GM12892 (cell line): ENCODE measurements at regions not wholly inside any gene's neighbourhood (a gene's known extent, or its start where the extent isn't known, plus 50 kb on each side); places are given as distances from the start of the nearest gene placed in this dataset.

Source experiments
- POLR2A ChIP-seq: IDR thresholded peaks from 2 replicates; pipeline ENCODE4 v1.6.1; 2011; ENCODE audit warnings: low read depth, low read length, control low read depth
- POLR2AphosphoS5 ChIP-seq: IDR thresholded peaks from 2 replicates; pipeline ENCODE4 v1.6.1; 2011; ENCODE audit warnings: low read depth, low read length, control low read depth

- TF ChIP-seq POLR2A (no peak), POLR2AphosphoS5 (no peak)
Observed at GRCh38 chr3:31011380-31011779, 116.9 kb upstream of the GADL1 start.
